Stimulated activated CD4-positive, alpha-beta T cell treated with anti-CD3 and anti-CD28 coated beads, Interleukin-12 subunit alpha, Interleukin-12 subunit beta, amount 100 ng/mL, for 48 hours (primary cell): ENCODE measurements at regions not wholly inside any gene's neighbourhood (a gene's known extent, or its start where the extent isn't known, plus 50 kb on each side); places are given as distances from the start of the nearest gene placed in this dataset.
"Not testable (repeated sequence)": the region's sequence is repeated elsewhere in the genome, so short reads cannot be mapped to it uniquely, and the experiment has no call there.

Experiments used
- DNase-seq, 3 donors: peaks; one replicate each; pipeline ENCODE4 v3.0.0-alpha.2; 2020; ENCODE audit warnings: low read depth in 2 of 3, low spot score in 1 of 3

DNA sequence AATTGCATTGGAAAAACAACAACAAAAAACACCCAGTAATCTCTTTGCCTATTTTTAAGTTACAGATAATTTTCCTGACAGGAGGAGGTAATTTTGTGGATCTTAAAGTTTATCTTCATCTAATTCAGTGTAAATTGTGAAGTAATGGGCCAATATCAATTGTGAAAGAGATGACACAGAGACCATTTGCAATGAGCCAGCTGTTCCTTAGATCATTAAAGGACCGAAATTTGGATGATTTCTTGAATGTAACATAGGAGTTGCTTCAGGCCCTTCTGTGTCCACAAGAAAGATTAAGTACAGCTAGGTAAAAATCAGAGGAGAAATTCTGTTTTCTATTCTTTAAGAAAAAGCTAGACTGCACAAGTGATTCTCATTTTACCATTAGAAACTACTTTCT, 718.5 kb upstream of the ANO3 start:
- no peak for DNase-seq

DNA sequence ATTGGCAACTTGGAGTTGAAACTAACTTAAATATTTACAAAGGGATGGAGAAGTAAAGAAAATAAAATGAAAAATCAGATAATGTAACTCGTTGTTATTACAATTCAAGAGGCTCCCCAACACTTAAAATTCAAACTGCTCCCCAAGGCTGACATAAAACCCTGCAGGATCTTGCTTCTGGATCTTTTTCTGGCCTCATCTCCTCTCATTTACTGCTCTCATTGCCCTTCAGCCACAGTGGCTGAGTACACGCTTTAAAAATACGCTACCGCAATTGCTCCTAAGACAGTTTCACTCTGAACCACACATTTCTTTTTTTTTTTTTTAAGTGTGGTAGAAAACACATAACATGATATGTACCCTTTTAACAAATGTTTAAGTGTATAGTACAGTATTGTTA, 718.1 kb upstream of the ANO3 start:
- no peak for DNase-seq

DNA sequence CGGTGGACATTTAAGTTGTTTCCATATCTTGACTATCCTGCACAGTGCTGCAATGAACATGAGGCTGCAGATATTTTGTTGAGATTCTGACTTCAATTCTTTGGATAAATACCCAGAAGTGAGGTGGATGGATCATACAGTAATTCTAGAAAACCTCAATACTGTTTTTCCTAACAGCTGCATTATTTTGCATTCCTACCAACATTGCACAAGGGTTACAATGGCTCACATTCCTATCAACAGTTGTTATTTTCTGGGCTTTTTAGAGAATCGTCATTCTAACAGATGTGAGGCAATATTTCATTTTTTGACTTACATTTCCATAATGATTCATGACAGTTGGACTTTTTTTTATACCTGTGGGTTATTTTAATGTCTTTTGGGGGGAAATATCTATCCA, 716.9 kb upstream of the ANO3 start:
- no peak for DNase-seq

DNA sequence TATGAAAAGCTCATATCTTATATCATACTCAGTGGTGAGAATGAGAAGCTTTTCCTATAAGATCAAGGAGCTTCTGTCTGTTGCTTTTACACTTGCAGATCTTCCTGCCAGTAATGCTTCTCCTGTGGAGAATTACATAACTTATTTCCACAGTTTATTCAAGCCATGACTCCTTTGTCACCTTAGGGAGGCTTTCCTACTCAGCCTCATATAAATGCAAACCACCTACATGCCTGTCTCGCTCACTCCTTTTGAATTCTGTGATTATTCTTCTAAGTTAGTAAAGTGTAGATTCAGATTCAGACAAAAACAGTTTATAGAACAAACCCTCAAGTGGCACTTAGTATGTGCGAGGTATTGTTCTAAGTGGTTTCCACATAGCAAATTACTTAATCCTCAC, 716.1 kb upstream of the ANO3 start:
- DNase-seq = no peak

DNA sequence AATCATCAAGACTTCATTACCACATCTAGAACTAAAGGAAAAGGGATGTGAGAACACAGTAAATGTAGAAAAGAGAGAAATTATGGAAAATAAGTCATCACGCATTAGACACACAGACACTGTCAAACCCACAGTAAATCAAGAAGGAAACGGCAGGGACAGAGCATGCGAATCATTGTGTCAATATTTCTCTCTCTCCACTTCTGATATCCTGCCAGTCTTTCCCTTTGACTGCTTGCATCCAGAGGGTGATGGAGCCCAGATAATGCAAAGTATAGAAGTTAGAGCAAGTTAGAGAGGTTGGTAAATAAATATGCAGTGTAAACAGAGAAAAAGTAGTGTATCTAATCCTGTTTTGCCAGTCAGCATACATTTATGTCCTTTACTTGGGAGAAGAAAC, 706.8 kb upstream of the ANO3 start:
- DNase-seq = no peak

DNA sequence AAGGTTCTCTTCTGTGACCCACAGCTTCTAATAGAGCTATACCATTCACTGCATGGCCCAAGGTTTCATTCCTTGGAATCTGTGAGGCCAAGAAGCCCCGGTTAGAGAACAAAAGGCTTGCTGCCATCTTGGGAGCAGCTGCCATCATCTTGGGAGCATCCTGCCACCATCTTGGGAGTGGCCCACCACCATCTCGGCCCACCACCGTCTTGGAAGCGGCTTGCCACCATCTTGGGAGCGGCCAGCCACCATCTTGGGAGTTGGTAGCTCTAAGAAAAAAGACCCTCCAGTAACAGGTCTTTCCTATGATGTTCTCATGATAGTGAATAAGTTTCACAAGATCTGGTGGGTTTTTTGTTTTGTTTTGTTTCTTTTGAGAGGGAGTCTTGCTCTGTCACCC, 703.9 kb upstream of the ANO3 start:
- no peak for DNase-seq

DNA sequence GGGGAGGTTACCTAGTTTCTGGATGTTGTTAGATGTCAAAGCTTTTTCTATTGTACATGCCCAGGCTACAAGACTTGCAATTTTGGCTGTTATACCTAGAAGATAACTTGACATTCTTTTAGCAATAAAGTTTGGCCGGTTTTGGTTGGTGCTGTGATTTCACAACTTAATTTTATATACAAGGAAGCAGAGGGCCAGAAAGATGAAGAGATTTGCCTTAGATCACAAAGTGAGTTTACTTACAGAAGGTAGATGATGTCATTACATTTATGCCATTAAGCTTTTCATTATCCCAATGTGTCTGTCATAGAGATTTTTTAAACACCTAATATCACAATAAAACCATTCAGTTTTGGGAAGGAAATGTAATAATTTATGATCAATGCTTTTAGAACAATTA, 698.7 kb upstream of the ANO3 start:
- no peak for DNase-seq

DNA sequence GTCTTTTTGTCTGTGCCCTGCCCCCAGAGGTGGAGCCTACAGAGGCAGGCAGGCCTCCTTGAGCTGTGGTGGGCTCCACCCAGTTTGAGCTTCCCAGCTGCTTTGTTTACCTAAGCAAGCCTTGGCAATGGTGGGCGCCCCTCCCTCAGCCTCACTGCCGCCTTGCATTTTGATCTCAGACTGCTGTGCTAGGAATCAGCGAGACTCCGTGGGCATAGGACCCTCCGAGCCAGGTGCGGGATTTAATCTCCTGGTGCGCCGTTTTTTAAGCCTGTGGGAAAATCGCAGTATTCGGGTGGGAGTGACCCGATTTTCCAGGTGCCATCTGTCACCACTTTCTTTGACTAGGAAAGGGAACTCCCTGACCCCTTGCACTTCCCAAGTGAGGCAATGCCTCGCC, 682.7 kb upstream of the ANO3 start:
- not testable (repeated sequence) for DNase-seq

DNA sequence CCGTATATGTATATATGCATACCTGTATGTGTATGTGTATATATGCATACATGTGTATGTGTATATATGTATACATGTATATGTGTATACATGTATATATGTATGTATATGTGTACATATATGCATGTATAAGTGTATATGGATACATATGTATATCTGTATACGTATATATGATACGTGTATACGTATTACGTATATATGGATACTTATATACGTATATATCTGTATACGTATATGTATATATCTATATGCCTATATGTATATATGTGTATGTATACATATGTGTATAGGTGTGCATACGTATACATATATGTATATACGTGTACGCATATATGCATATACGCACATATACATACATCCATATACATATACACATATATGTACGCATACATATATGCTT, 681.6 kb upstream of the ANO3 start:
- DNase-seq = no peak

DNA sequence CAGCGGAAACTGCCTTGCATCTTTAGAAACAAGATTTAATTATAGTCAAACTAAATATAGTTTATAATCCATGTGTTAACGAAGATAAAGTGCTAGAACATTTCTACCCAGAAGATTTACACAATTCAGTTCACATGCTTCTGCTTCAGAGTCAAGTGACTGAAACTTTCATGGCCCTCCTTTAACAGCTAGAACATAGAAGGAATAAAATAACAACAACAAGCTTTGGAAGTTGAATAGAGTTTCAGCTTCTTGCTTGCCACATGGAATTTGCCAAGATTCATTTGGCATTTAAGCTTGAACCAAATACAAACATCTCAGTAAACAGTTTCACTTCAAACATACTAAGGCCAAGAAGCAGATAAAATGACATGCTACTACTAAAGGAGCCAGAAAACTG, 676.3 kb upstream of the ANO3 start:
- DNase-seq = no peak

DNA sequence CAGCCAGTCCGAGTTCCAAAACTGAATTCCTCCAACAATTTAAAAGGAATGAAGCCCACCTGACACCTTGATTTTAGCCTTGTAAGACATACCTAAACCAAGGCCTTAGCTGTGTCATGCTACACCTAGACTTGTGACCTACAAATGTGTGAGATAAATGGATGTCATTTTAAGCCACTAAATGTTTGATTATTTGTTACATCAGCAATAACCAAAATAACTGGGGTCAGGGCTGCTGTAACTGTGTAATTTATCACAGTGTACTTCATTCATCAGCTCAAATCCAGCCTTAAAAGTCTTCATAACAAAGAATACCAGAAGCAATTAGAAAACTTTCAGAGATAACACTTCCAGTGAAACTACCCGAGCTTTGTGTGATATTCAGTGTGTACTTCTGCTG, 673.0 kb upstream of the ANO3 start:
- no peak for DNase-seq

DNA sequence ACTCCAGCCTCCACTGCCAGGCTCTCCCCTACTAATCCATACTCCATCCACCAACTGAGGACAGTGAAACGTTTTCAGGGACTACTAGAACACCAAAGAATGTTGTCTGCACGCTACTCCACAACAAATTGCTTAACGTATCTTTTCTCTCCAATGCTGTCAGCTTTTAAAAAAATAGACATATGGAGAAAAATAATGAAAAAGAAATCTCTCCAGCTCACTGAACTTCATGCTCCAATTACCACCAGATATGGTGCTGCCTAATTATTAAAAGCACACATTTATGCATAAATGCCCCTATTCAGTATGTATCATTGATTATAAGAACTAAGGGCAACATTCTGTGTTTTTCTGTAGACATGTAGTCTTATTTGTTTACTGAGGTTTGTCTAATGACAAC, 672.2 kb upstream of the ANO3 start:
- DNase-seq = no peak

DNA sequence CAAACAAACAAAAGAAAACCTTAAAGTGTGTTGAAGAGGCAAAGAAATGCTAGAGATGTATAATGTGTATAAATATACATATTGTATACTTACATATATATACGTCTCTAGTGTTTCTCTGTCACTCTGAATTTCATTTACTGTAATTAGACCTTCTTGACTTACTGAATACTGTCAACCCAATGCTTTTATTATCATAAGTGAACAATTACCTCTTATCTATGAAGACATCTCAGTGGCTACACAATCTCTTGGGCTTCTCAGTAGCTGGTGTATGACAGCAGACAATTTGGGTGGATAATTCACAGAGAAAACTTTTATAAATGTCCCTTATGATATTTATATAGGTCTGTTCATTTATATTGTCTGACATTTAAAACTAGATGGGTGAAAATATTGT, 664.1 kb upstream of the ANO3 start:
- DNase-seq = no peak

DNA sequence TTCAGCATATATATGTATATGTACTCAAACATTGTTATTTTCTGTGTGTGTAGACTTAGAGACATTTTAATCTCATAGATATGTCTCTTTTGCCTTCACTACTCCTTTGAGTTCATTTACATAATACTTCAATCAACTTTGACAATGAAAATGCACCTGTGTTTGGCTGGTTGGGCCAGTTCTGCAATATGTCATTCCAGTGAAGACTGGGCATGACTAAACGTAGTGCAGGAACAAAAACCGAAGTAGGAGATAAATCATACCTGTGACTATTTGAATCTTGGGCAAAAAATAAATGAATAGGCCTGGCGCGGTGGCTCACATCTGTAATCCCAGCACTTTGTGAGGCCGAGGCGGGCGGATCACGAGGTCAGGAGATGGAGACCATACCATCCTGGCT, 640.0 kb upstream of the ANO3 start:
- no peak for DNase-seq

DNA sequence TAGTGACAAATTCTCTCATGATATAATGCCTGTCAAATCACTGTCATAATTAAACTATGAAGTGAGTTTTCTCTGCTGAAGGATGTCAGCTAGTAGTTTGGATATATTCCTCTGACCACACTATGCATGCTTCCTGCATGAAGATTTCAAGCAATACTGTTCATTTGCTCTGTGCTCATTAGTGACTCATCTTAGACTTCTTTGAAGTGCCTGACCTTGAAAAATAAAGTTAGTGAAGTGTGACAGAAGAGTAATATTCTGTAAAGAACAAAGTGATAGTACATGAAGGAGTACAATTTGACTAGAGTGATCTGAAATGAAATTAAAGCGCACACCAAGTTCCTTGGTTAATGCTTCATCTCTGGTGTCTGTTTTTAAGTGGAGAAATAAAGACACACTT, 629.5 kb upstream of the ANO3 start:
- no peak for DNase-seq

DNA sequence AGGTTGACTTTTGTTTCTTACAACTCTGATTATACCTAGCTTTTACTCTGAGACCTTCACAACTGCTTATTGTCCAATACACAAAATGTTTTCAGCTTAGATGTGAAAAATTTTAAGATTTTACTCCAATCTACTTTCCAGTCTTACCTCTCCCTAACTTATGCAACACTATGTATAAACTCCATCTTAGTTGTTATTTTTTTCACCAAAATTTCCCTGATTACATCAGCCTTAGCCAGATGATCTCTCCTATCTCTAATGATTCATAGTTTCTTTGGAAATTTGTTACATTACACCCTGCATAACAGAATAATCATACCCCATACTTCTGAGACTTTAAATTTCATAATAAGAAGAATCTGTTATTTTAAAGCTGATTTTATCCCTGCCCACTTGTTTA, 621.0 kb upstream of the ANO3 start:
- no peak for DNase-seq

DNA sequence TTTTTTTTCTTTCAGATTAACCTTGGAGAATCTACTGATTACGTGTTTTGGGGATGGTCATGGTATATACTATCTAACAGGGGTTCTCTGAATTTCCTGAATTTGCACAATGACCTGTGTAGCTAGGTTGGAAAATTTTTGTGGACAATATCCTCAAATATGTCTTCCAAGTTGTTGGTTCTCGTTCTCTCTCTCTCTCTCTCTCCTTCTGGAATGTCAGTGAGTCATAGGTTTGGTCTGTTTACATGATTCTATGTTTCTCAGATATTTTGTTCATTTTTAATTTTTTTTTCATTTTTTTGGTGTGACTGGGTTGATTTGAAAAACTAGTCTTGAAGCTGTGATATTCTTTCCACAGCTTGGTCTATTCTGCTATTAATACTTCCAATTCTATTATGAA, 604.0 kb upstream of the ANO3 start:
- no peak for DNase-seq

DNA sequence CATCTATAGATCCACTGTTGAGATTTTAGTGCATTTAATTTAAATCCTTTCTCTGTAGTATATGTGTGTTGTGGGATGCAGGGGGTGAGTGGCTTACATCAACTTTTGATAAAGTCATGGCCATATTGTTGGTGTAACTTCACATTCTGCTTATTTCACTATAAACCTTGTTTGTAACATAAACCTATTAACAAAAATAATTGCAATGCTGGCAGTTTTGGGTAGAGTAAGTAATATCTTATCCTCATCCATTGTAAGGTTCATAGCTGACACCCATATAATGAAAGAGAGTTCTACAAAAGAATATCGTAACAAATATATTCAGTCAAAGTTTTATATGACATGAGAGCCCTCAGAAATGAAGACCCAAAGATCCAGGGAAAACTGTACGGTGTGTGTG, 601.7 kb upstream of the ANO3 start:
- no peak for DNase-seq

DNA sequence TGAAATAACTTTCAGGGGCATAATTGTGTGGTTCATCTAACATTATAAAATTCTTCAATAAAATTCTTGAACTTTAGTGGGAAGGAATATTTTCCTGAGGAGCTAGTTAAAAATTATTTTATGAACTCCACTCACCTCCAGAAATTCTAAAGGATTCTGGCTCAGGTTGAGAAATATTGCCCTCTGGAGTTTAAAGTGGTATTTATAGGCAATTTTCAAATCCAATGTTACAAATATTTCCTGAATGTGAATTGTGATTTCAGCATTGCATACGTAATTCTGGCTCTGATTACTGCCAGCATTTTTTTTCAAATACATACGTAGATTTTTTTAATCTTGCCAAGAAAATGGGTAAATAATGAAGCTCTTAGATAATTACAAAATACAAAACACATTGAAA, 598.2 kb upstream of the ANO3 start:
- no peak for DNase-seq

DNA sequence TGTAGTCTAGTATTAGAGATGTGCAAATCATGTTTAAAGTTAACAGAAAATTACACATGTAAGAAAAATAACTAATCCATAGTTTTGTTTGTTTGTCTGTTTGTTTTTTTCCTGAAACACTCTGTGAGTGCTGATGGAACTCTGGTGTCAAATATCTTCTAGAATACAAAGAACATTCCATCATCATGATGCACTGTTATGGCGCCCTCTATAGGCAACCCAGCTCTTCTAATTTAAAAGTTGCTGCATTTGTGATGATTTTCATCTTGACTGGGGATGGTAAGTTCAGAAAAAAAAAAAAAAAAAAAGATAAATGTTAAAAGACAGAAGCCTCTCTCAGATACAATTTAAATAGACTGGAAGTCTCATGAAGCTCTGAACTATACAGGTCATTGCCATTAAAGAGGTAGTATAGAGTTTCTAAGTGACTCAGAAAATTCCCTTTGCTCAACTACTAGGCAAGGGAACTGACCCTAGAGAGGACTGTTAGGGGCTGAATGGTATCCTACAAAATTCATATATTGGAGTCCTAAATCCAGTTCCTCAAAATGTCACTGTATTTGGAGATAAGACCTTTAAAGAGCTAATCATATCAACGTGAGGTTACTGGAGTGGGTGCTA, 597.2 kb upstream of the ANO3 start:
- DNase-seq = no peak

DNA sequence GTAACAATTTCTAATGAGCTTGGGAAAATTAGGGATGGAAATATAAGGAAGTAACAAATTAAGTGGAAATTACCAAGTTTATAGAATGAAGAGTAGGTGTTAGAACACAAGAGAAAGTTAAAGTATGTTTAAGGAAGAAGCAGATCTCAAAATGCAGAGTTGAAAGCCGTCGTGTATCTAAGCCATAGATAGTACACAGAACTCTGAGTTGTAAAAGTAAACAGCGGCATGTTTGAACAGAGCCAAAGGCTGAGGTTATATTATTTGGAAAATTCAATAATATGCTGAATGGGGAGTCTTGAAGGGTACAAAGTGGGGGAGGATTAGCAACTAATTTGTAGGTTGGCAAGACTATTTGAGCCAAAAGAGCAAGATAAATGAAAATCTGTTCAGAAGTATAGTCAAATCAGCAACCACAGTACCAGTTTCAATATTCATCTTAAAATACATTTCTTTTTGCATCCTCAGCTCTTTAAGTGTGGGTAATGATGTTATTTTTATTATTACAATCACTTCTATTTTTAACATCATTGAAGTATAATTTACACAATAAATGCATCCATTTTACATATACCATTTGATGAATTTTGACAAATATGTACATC, 594.8 kb upstream of the ANO3 start:
- no peak for DNase-seq

DNA sequence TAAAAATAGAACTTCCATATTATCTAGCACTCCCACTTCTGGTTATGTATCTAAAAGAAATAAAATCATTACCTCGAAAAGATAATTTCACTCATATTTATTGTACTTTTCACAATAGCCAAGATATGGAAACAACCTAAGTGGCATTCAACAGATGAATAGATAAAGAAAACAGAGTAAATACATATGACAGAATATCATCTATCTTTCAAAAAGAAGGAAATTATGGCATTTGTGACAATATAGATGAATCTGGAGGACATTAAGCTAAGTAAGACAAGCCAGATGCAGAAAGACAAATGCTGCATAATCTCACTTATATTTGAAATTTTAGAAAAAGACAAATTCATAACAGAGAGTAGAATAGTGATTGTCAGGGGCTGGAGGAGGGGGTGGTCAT, 590.0 kb upstream of the ANO3 start:
- no peak for DNase-seq

DNA sequence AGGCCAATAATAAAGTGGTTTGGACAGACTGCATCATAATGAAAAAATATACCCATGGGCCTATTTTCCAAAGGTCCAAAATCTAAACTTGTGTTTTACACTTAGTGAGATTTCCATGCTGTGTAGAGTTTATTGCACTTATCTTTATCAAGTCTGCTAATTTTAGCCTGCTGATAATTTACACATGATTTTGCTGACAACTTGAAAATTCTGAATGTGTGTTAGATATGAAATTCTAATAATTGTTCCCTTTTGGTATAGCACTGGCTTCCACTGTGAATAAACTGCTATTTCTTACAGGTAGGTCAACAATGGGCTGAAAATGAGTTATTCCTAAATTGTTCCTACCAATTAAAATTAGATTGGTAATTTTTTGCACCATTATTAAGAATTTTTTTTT, 589.1 kb upstream of the ANO3 start:
- DNase-seq = no peak

DNA sequence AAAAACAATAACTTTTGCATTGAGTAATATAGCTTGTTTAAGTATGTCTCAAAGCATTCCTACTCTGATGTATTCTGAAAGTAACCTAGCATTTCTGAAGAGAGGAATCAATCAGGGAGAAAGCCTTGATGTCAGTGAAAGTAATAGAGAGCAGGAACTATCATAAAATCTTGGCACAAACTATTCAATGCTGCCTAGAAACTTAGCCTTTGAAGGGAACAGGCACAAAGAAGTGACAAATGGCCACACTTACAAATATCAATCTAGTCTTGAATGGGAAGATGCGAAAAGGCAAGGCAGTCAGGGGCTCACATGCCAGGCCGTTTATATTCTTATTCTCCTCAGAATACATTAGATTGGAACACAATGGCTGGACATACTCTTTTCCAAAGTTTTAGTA, 576.5 kb upstream of the ANO3 start:
- no peak for DNase-seq
